ENCODE measurements at regions not wholly inside any gene's neighbourhood (a gene's known extent, or its start where the extent isn't known, plus 50 kb on each side); places are given as distances from the start of the nearest gene placed in this dataset.

GRCh38 chr16:25413975-25414374, 156.3 kb upstream of the ZKSCAN2 start:
- intact Hi-C loops (cut with micrococcal nuclease), result no loop called here
- in situ Hi-C loops (cut with MboI; ENCODE audit: low sequenced_read_pairs), result loop anchor here (25.0 kb wide), 1 partner anchor 98 kb away; no protein-coding TSS in a partner anchor

More at GRCh38 chr16:25413975-25414374, 156.3 kb upstream of the ZKSCAN2 start:
- no peak for ATAC-seq (ENCODE audit: low read depth)
- H4K91ac ChIP-seq (ENCODE audit: insufficient read depth, low read depth, low read length), result no peak overlapping the region
- no CpG with 5 or more reads among the region's 1 CpG for WGBS, 2 experiments (ENCODE audit: extremely low coverage in 2 of 2, insufficient read length in 1 of 2)
- no TSS peak for BruUV-seq (replicated peaks)
- no peak overlapping the region for H2AFZ ChIP-seq (replicated peaks; ENCODE audit: low read length, poor library complexity)
- H3K4me3 ChIP-seq (ENCODE audit: insufficient read depth, low read depth, low read length), result no peak overlapping the region
- H3K23ac ChIP-seq (ENCODE audit: low read depth, low read length), result no peak overlapping the region
- POLR2A ChIA-PET (ENCODE audit: unreplicated experiment), result no interaction called here
- H3K4me2 ChIP-seq (ENCODE audit: low read depth, low read length), result no peak overlapping the region
- H3K9me3 ChIP-seq (ENCODE audit: control insufficient read depth, insufficient read depth, low read length), result 0 out of 2 replicates have a peak, but pooled peaks cover 3% of the 10 kb centered on the region
- no peaks in the 10 kb centered on the region for H3K9me1 ChIP-seq (ENCODE audit: insufficient read depth, low read length)
- H2BK120ac ChIP-seq (ENCODE audit: low read depth, low read length), result no peak overlapping the region
- H3K4ac ChIP-seq (ENCODE audit: low read depth, low read length), result no peak overlapping the region
- no peaks in the 10 kb centered on the region for H4K20me1 ChIP-seq (ENCODE audit: insufficient read depth, low read length)
- no peaks in the 10 kb centered on the region for H3K36me3 ChIP-seq (ENCODE audit: control insufficient read depth, insufficient read depth, low read length)
- no peak overlapping the region for H2AK9ac ChIP-seq (replicated peaks; ENCODE audit: low read depth, low read length, poor library complexity)
- H3K79me1 ChIP-seq (ENCODE audit: low read depth in 1 of 2, low read length in 2 of 2), result no peaks in the 10 kb centered on the region
- no peak overlapping the region for H2AK5ac ChIP-seq (ENCODE audit: low read depth, low read length)
- H2BK20ac ChIP-seq (ENCODE audit: low read depth, low read length), result no peak overlapping the region
- no peaks in the 10 kb centered on the region for H3K27me3 ChIP-seq (ENCODE audit: control insufficient read depth, insufficient read depth, low read length)
- H3K4me1 ChIP-seq (ENCODE audit: control insufficient read depth, insufficient read depth, low read length), result no peaks in the 10 kb centered on the region
- no peak overlapping the region for H2BK15ac ChIP-seq (ENCODE audit: low read depth, low read length)
- CTCF ChIA-PET, result no interaction called here
- dilution Hi-C loops (cut with HindIII; ENCODE audit: low sequenced_read_pairs, unreplicated experiment), result no loop called here
- H3K14ac ChIP-seq (replicated peaks; ENCODE audit: low read depth, low read length), result no peak overlapping the region
- no peak overlapping the region for H3K56ac ChIP-seq (ENCODE audit: extremely low read depth, insufficient read depth, low read length)
- no peak for DNase-seq
- no peak overlapping the region for H3K27ac ChIP-seq (ENCODE audit: insufficient read depth, low read length)
- no peak overlapping the region for H2BK5ac ChIP-seq (ENCODE audit: low read depth, low read length, poor library complexity, severe bottlenecking)
- H4K5ac ChIP-seq (ENCODE audit: low read depth, low read length), result no peak overlapping the region
- H3K9ac ChIP-seq (ENCODE audit: low read depth, low read length), result no peak overlapping the region
- TF ChIP-seq SMC3 (IDR thresholded peaks at IDR 0.05; ENCODE audit: low read depth, low read length) (no peak), FOS (IDR thresholded peaks at IDR 0.05; ENCODE audit: low read depth, low read length) (no peak), MAFK (IDR thresholded peaks at IDR 0.05; ENCODE audit: low read depth, low read length) (no peak), CHD1 (IDR thresholded peaks at IDR 0.05; ENCODE audit: low read depth, low read length) (no peak), RCOR1 (IDR thresholded peaks at IDR 0.05; ENCODE audit: insufficient replicate concordance, low read length) (no peak), MAZ (IDR thresholded peaks at IDR 0.05; ENCODE audit: borderline replicate concordance, low read depth, low read length) (no peak), RFX5 (IDR thresholded peaks at IDR 0.05; ENCODE audit: low read depth, low read length) (no peak), POLR2A (IDR thresholded peaks at IDR 0.05; ENCODE audit: low read depth, low read length) (no peak), CEBPB (IDR thresholded peaks at IDR 0.05; ENCODE audit: low read depth, low read length) (no peak)
- TF ChIP-seq, protein P1, sequence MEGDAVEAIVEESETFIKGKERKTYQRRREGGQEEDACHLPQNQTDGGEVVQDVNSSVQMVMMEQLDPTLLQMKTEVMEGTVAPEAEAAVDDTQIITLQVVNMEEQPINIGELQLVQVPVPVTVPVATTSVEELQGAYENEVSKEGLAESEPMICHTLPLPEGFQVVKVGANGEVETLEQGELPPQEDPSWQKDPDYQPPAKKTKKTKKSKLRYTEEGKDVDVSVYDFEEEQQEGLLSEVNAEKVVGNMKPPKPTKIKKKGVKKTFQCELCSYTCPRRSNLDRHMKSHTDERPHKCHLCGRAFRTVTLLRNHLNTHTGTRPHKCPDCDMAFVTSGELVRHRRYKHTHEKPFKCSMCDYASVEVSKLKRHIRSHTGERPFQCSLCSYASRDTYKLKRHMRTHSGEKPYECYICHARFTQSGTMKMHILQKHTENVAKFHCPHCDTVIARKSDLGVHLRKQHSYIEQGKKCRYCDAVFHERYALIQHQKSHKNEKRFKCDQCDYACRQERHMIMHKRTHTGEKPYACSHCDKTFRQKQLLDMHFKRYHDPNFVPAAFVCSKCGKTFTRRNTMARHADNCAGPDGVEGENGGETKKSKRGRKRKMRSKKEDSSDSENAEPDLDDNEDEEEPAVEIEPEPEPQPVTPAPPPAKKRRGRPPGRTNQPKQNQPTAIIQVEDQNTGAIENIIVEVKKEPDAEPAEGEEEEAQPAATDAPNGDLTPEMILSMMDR (conservative IDR thresholded peaks at IDR 0.05; ENCODE audit: low read depth, low read length), result no peak
- TF ChIP-seq, protein P2, sequence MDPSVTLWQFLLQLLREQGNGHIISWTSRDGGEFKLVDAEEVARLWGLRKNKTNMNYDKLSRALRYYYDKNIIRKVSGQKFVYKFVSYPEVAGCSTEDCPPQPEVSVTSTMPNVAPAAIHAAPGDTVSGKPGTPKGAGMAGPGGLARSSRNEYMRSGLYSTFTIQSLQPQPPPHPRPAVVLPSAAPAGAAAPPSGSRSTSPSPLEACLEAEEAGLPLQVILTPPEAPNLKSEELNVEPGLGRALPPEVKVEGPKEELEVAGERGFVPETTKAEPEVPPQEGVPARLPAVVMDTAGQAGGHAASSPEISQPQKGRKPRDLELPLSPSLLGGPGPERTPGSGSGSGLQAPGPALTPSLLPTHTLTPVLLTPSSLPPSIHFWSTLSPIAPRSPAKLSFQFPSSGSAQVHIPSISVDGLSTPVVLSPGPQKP (IDR thresholded peaks at IDR 0.05; ENCODE audit: borderline replicate concordance, low read depth, low read length), result no peak
- H4K8ac ChIP-seq (ENCODE audit: low read depth in 2 of 2, low read length in 2 of 2), result no peak overlapping the region
- H3K18ac ChIP-seq (ENCODE audit: low read depth, low read length), result no peak overlapping the region
